ENCODE measurements at regions not wholly inside any gene's neighbourhood (a gene's known extent, or its start where the extent isn't known, plus 50 kb on each side); places are given as distances from the start of the nearest gene placed in this dataset.

- no peak overlapping the region for H2BK120ac ChIP-seq (ENCODE audit: low read depth, low read length, poor library complexity, severe bottlenecking)
- no peak overlapping the region for H2AFZ ChIP-seq (ENCODE audit: low read length)
- H3K27me3 Mint-ChIP-seq (ENCODE audit: low read depth) = no peaks in the 10 kb centered on the region
- H2AK5ac ChIP-seq (ENCODE audit: insufficient read length, low read length) = no peak overlapping the region
- no peaks in the 10 kb centered on the region for H3K79me1 ChIP-seq (ENCODE audit: insufficient read depth, low read depth, low read length, poor library complexity, severe bottlenecking)
- peaks cover 8% of the 10 kb centered on the region in 2 experiments; a peak in 3 of 5 replicates for H3K9me3 Mint-ChIP-seq
- no peak overlapping the region for H2BK12ac ChIP-seq (ENCODE audit: insufficient read length, low read depth, low read length)
- no peaks in the 10 kb centered on the region; the same call in 1 of the 2 replicates for H3K4me1 ChIP-seq (ENCODE audit: insufficient read depth, low read length)
- H3K36me3 Mint-ChIP-seq (ENCODE audit: insufficient read depth in 1 of 3, low read depth in 3 of 3) = peaks cover 0 to 13% (median 7%) of the 10 kb centered on the region in 3 experiments; a peak in 4 of 7 replicates
- no peak overlapping the region for H2BK20ac ChIP-seq (ENCODE audit: low read depth, low read length, poor library complexity, severe bottlenecking)
- no peaks in the 10 kb centered on the region for H3K23me2 ChIP-seq (ENCODE audit: insufficient read length, low read depth, low read length, poor library complexity, severe bottlenecking)
- H3K4me1 Mint-ChIP-seq = peaks cover 0 to 12% of the 10 kb centered on the region in 2 experiments; a peak in 2 of 4 replicates
- no peak overlapping the region for H3K4me2 ChIP-seq (ENCODE audit: insufficient read depth, insufficient read length, low read length)
- no peak overlapping the region for H4K5ac ChIP-seq (ENCODE audit: insufficient read length, low read depth, low read length)
- no peaks in the 10 kb centered on the region for H4K20me1 ChIP-seq (ENCODE audit: control insufficient read depth, insufficient read depth, insufficient read length)
- H2BK15ac ChIP-seq (ENCODE audit: low read depth, low read length) = no peak overlapping the region
- no peak overlapping the region for H3K27ac ChIP-seq (ENCODE audit: insufficient read length, low read depth, low read length)
- H3K14ac ChIP-seq (ENCODE audit: insufficient read depth, low read length) = no peak overlapping the region
- H3K9ac ChIP-seq (ENCODE audit: extremely low read depth, insufficient read length, low read length) = no peak overlapping the region
- H3K9me3 ChIP-seq (ENCODE audit: control insufficient read depth, low read depth, low read length) = no peaks in the 10 kb centered on the region
- no peak overlapping the region for H3T11ph ChIP-seq (ENCODE audit: low read length)
- no peaks in the 10 kb centered on the region for H3K27me3 ChIP-seq (ENCODE audit: insufficient read depth, low read length)
- H2BK5ac ChIP-seq (ENCODE audit: insufficient read length, low read length) = no peak overlapping the region
- H4K8ac ChIP-seq (replicated peaks; ENCODE audit: insufficient read length, low read depth, low read length) = no peak overlapping the region
- H3K23ac ChIP-seq (ENCODE audit: insufficient read length, low read depth, low read length) = no peak overlapping the region
- WGBS (ENCODE audit: extremely low coverage, insufficient read length, low lambda C conversion rate) = no CpG with 5 or more reads among the region's 2 CpGs
- no peaks in the 10 kb centered on the region for H3K79me2 ChIP-seq (ENCODE audit: insufficient read depth, low read length)
- H4K91ac ChIP-seq (ENCODE audit: insufficient read length, low read depth, low read length) = no peak overlapping the region
- DNase-seq = no peak
- H3K56ac ChIP-seq (ENCODE audit: insufficient read length, low read depth, low read length) = no peak overlapping the region
- no peak overlapping the region for H3K27ac Mint-ChIP-seq
- H3K4ac ChIP-seq (ENCODE audit: low read depth, low read length) = no peak overlapping the region
- no peak overlapping the region for H3K4me3 Mint-ChIP-seq
- TF ChIP-seq CTCF (conservative IDR thresholded peaks at IDR 0.05) = no peak
- no peak overlapping the region for H3K18ac ChIP-seq (ENCODE audit: insufficient read length, low read depth, low read length)
These were observed 91.8 kb upstream of the ZNF366 start for GRCh38 chr5:72599065-72599433.

Data from H9 (cell line).